ENCODE measurements at regions not wholly inside any gene's neighbourhood (a gene's known extent, or its start where the extent isn't known, plus 50 kb on each side); places are given as distances from the start of the nearest gene placed in this dataset.
"Not testable (repeated sequence)": the region's sequence is repeated elsewhere in the genome, so short reads cannot be mapped to it uniquely, and the experiment has no call there.

GRCh38 chr7:101679653-101680173 lies 50.6 kb upstream of the MYL10 start:
- peaks cover 11 to 14% (median 13%) of the 10 kb centered on the region in 3 donors for H3K4me1 ChIP-seq (ENCODE audit: control insufficient read depth in 3 of 3, insufficient read depth in 3 of 3, low read length in 3 of 3)
- H3K36me3 ChIP-seq (ENCODE audit: control insufficient read depth in 3 of 3, insufficient read depth in 3 of 3, low read length in 3 of 3); H3K27ac ChIP-seq (ENCODE audit: low read depth, low read length); H3K4me3 ChIP-seq (ENCODE audit: low read length in 3 of 3); H3K9ac ChIP-seq (ENCODE audit: low read depth in 1 of 3, low read length in 3 of 3); H3K27me3 ChIP-seq (ENCODE audit: control insufficient read depth in 3 of 3, insufficient read depth in 3 of 3, low read length in 3 of 3); H3K9me3 ChIP-seq (ENCODE audit: control insufficient read depth in 3 of 3, low read length in 3 of 3): not testable (repeated sequence)

- H3K4me1 ChIP-seq (ENCODE audit: control insufficient read depth in 3 of 3, insufficient read depth in 3 of 3, low read length in 3 of 3): peaks cover 11 to 14% (median 13%) of the 10 kb centered on the region in 3 donors
- H3K27me3 ChIP-seq (ENCODE audit: control insufficient read depth in 3 of 3, insufficient read depth in 3 of 3, low read length in 3 of 3): no peaks in the 10 kb centered on the region
- no peak overlapping the region for H3K9ac ChIP-seq (ENCODE audit: low read depth in 1 of 3, low read length in 3 of 3)
- no peak overlapping the region for H3K4me3 ChIP-seq (ENCODE audit: low read length in 3 of 3)
- H3K36me3 ChIP-seq (ENCODE audit: control insufficient read depth in 3 of 3, insufficient read depth in 3 of 3, low read length in 3 of 3): no peaks in the 10 kb centered on the region
- H3K27ac ChIP-seq (ENCODE audit: low read depth, low read length): no peak overlapping the region
- no peaks in the 10 kb centered on the region for H3K9me3 ChIP-seq (ENCODE audit: control insufficient read depth in 3 of 3, low read length in 3 of 3)
These were observed 51.5 kb upstream of the MYL10 start for GRCh38 chr7:101680406-101681145.

GRCh38 chr7:101681170-101682007 lies 52.3 kb upstream of the MYL10 start:
- Histone ChIP-seq H3K4me3 (ENCODE audit: low read length in 3 of 3) (peak overlapping the region in 2 of 3 donors; percentile 8 to 22), H3K27me3 (ENCODE audit: control insufficient read depth in 3 of 3, insufficient read depth in 3 of 3, low read length in 3 of 3) (no peaks in the 10 kb centered on the region), H3K36me3 (ENCODE audit: control insufficient read depth in 3 of 3, insufficient read depth in 3 of 3, low read length in 3 of 3) (no peaks in the 10 kb centered on the region), H3K27ac (ENCODE audit: low read depth, low read length) (no peak overlapping the region), H3K9ac (ENCODE audit: low read depth in 1 of 3, low read length in 3 of 3) (no peak overlapping the region), H3K4me1 (ENCODE audit: control insufficient read depth in 3 of 3, insufficient read depth in 3 of 3, low read length in 3 of 3) (peaks cover 11 to 14% (median 13%) of the 10 kb centered on the region in 3 donors), H3K9me3 (ENCODE audit: control insufficient read depth in 3 of 3, low read length in 3 of 3) (no peaks in the 10 kb centered on the region)

- H3K27me3 ChIP-seq (ENCODE audit: control insufficient read depth in 3 of 3, insufficient read depth in 3 of 3, low read length in 3 of 3): no peaks in the 10 kb centered on the region
- H3K9ac ChIP-seq (ENCODE audit: low read depth in 1 of 3, low read length in 3 of 3): no peak overlapping the region
- H3K36me3 ChIP-seq (ENCODE audit: control insufficient read depth in 3 of 3, insufficient read depth in 3 of 3, low read length in 3 of 3): no peaks in the 10 kb centered on the region
- H3K4me1 ChIP-seq (ENCODE audit: control insufficient read depth in 3 of 3, insufficient read depth in 3 of 3, low read length in 3 of 3): peaks cover 11 to 24% (median 24%) of the 10 kb centered on the region in 3 donors
- H3K4me3 ChIP-seq (ENCODE audit: low read length in 3 of 3): no peak overlapping the region
- no peaks in the 10 kb centered on the region for H3K9me3 ChIP-seq (ENCODE audit: control insufficient read depth in 3 of 3, low read length in 3 of 3)
- no peak overlapping the region for H3K27ac ChIP-seq (ENCODE audit: low read depth, low read length)
These were observed 55.9 kb upstream of the MYL10 start for GRCh38 chr7:101684983-101685330.

- no peaks in the 10 kb centered on the region for H3K27me3 ChIP-seq (ENCODE audit: control insufficient read depth in 3 of 3, insufficient read depth in 3 of 3, low read length in 3 of 3)
- H3K4me1 ChIP-seq (ENCODE audit: control insufficient read depth in 3 of 3, insufficient read depth in 3 of 3, low read length in 3 of 3): peaks cover 6 to 18% (median 17%) of the 10 kb centered on the region in 3 donors
- H3K4me3 ChIP-seq (ENCODE audit: low read length in 3 of 3): no peak overlapping the region
- H3K9ac ChIP-seq (ENCODE audit: low read depth in 1 of 3, low read length in 3 of 3): no peak overlapping the region
- H3K9me3 ChIP-seq (ENCODE audit: control insufficient read depth in 3 of 3, low read length in 3 of 3): no peaks in the 10 kb centered on the region
- no peak overlapping the region for H3K27ac ChIP-seq (ENCODE audit: low read depth, low read length)
- no peaks in the 10 kb centered on the region for H3K36me3 ChIP-seq (ENCODE audit: control insufficient read depth in 3 of 3, insufficient read depth in 3 of 3, low read length in 3 of 3)
These were observed 56.9 kb upstream of the MYL10 start for GRCh38 chr7:101686030-101686429.

- Histone ChIP-seq H3K4me1 (ENCODE audit: control insufficient read depth in 3 of 3, insufficient read depth in 3 of 3, low read length in 3 of 3) (peaks cover 0 to 11% (median 10%) of the 10 kb centered on the region in 3 donors), H3K9me3 (ENCODE audit: control insufficient read depth in 3 of 3, low read length in 3 of 3) (no peaks in the 10 kb centered on the region), H3K36me3 (ENCODE audit: control insufficient read depth in 3 of 3, insufficient read depth in 3 of 3, low read length in 3 of 3) (no peaks in the 10 kb centered on the region), H3K27ac (ENCODE audit: low read depth, low read length) (no peak overlapping the region), H3K27me3 (ENCODE audit: control insufficient read depth in 3 of 3, insufficient read depth in 3 of 3, low read length in 3 of 3) (no peaks in the 10 kb centered on the region), H3K4me3 (ENCODE audit: low read length in 3 of 3) (no peak overlapping the region), H3K9ac (ENCODE audit: low read depth in 1 of 3, low read length in 3 of 3) (no peak overlapping the region)
These were observed 58.0 kb upstream of the MYL10 start for GRCh38 chr7:101687081-101687480.

GRCh38 chr7:101687791-101688182 lies 58.7 kb upstream of the MYL10 start:
- no peaks in the 10 kb centered on the region for H3K9me3 ChIP-seq (ENCODE audit: control insufficient read depth in 3 of 3, low read length in 3 of 3)
- no peaks in the 10 kb centered on the region for H3K36me3 ChIP-seq (ENCODE audit: control insufficient read depth in 3 of 3, insufficient read depth in 3 of 3, low read length in 3 of 3)
- no peaks in the 10 kb centered on the region for H3K27me3 ChIP-seq (ENCODE audit: control insufficient read depth in 3 of 3, insufficient read depth in 3 of 3, low read length in 3 of 3)
- H3K27ac ChIP-seq (ENCODE audit: low read depth, low read length): no peak overlapping the region
- H3K4me3 ChIP-seq (ENCODE audit: low read length in 3 of 3): peak overlapping the region in 1 of 3 donors; percentile 40
- H3K4me1 ChIP-seq (ENCODE audit: control insufficient read depth in 3 of 3, insufficient read depth in 3 of 3, low read length in 3 of 3): peaks cover 0 to 11% (median 10%) of the 10 kb centered on the region in 3 donors
- no peak overlapping the region for H3K9ac ChIP-seq (ENCODE audit: low read depth in 1 of 3, low read length in 3 of 3)

- peak overlapping the region in 2 of 3 donors; percentile 40 to 63 for H3K4me3 ChIP-seq (ENCODE audit: low read length in 3 of 3)
- no peaks in the 10 kb centered on the region for H3K36me3 ChIP-seq (ENCODE audit: control insufficient read depth in 3 of 3, insufficient read depth in 3 of 3, low read length in 3 of 3)
- H3K9ac ChIP-seq (ENCODE audit: low read depth in 1 of 3, low read length in 3 of 3): peak overlapping the region in 1 of 3 donors; percentile 50
- peaks cover 0 to 11% (median 10%) of the 10 kb centered on the region in 3 donors for H3K4me1 ChIP-seq (ENCODE audit: control insufficient read depth in 3 of 3, insufficient read depth in 3 of 3, low read length in 3 of 3)
- H3K27ac ChIP-seq (ENCODE audit: low read depth, low read length): no peak overlapping the region
- no peaks in the 10 kb centered on the region for H3K27me3 ChIP-seq (ENCODE audit: control insufficient read depth in 3 of 3, insufficient read depth in 3 of 3, low read length in 3 of 3)
- H3K9me3 ChIP-seq (ENCODE audit: control insufficient read depth in 3 of 3, low read length in 3 of 3): no peaks in the 10 kb centered on the region
These were observed 59.2 kb upstream of the MYL10 start for GRCh38 chr7:101688183-101688831.

GRCh38 chr7:101688995-101689907 lies 60.2 kb upstream of the MYL10 start:
- H3K27me3 ChIP-seq (ENCODE audit: control insufficient read depth in 3 of 3, insufficient read depth in 3 of 3, low read length in 3 of 3): no peaks in the 10 kb centered on the region
- H3K36me3 ChIP-seq (ENCODE audit: control insufficient read depth in 3 of 3, insufficient read depth in 3 of 3, low read length in 3 of 3): no peaks in the 10 kb centered on the region
- no peak overlapping the region for H3K4me3 ChIP-seq (ENCODE audit: low read length in 3 of 3)
- H3K27ac ChIP-seq (ENCODE audit: low read depth, low read length): no peak overlapping the region
- H3K9me3 ChIP-seq (ENCODE audit: control insufficient read depth in 3 of 3, low read length in 3 of 3): no peaks in the 10 kb centered on the region
- peaks cover 0 to 11% (median 10%) of the 10 kb centered on the region in 3 donors for H3K4me1 ChIP-seq (ENCODE audit: control insufficient read depth in 3 of 3, insufficient read depth in 3 of 3, low read length in 3 of 3)
- H3K9ac ChIP-seq (ENCODE audit: low read depth in 1 of 3, low read length in 3 of 3): no peak overlapping the region
